Kidney tubule cell (primary cell): ENCODE measurements at regions not wholly inside any gene's neighbourhood (a gene's known extent, or its start where the extent isn't known, plus 50 kb on each side); places are given as distances from the start of the nearest gene placed in this dataset.
A peak's percentile ranks its signal among the peaks of the same experiment; 100 is the strongest.

Source experiments
- DNase-seq: peaks from one replicate; pipeline ENCODE4 v3.0.0-alpha.2; 2018; ENCODE audit warnings: low spot score

DNA sequence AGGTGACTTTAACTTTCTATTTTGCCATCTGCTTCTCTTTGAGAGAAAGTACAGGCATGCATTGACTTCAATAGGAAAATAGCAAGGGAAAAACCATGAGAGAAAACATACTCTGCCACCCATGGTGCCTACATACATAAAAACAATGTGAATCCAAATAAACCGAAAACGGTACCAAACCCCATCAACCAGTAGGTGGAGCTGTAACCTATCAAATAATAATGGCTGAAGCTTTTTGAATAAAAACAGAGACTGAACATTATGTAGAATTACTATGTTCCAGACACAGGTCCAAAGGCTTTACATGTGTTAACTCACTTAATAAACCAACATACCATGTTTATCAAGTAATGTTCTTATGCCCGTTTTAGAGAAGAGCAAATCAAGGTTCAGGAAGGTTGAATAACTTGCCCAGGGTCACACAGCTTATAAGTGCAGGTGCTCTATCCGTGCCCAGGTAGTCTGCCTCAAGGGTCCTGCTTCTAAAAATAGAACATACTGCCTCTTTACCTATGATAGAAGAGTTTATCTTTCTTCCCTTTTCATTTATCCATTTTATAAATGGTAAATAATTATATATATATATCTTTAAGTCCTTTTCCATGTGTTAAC, 293.9 kb upstream of the SYT4 start:
- DNase-seq = peak; percentile 58

- DNase-seq = no peak
Observed at GRCh38 chr18:43572163-43572562, 294.9 kb upstream of the SYT4 start.

- DNase-seq = no peak
Observed at GRCh38 chr18:43574974-43575373, 297.7 kb upstream of the SYT4 start.

GRCh38 chr18:43578211-43578610, 300.9 kb upstream of the SYT4 start:
- DNase-seq = no peak

DNA sequence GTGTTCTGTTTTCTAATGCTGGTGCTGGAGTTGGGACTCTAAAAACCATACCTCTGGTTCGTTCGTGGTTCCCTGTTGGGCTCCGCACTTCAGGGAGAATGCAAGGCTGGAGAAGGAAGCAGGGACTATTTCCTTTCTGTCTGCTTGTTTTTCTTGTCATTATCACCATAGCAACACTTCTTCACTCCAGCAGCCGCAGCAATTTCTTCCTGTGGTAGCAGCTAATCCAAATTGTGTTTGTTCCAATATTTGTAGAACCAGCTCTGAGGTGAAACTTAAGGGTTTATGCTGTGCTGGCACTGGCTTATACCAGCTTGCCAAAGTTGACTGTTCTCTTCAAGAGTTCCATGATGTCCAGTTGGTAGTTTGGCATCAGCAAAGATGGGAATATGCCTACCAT, 301.4 kb upstream of the SYT4 start:
- peak; percentile 26 for DNase-seq

- no peak for DNase-seq
Observed at GRCh38 chr18:43581936-43582519, 304.7 kb upstream of the SYT4 start.

- peak; percentile 60 for DNase-seq
Observed at GRCh38 chr18:43587538-43588153, 310.4 kb upstream of the SYT4 start.

DNA sequence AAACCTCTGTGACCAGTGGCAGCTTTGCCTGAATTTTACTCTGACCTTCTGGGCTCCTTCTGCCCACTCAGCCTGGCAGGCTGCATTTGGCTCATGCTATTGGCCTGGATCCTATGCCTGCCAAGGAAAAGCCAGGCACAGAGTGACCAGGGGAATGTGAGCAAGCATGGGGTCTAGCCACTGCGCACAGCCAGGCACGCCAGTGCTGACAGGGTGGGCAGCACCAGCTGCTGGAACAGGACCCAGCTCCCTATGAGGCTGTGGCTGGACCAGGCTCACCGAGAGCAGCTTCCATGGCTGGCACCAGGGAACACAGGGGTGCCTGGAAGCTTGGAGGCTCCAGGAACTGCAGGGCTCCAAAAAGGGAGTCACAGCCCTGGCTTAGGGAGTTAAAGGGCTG, 311.5 kb upstream of the SYT4 start:
- DNase-seq = no peak

DNA sequence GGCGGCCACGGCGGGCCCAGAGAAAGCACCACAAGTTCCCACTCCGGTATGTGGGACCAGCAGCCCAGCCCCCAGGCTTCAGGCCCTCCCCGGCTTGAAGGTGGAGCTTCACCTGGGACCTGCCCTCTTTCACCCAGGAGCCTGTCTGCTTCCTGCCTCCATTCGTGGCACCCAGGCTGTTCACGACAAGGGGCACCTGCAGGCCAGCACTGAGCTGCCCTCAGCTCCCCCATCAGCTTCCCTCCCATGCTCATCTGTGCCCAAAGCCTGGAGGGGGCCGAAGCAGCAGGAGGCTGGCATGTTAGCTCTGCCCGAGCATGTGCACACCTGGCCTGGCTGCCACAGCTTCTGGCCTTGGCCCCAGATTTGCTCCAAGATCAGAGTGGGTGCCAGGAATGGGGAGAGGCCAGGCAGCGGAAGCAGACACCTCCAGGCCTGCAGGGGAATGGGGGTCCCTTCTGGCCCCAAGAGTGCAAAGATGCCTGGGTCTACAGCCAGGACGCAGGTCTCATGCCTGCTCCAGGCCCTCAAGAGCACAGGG, 312.4 kb upstream of the SYT4 start:
- no peak for DNase-seq

GRCh38 chr18:43590182-43590903, 313.1 kb upstream of the SYT4 start:
- DNase-seq = peak; percentile 19

DNA sequence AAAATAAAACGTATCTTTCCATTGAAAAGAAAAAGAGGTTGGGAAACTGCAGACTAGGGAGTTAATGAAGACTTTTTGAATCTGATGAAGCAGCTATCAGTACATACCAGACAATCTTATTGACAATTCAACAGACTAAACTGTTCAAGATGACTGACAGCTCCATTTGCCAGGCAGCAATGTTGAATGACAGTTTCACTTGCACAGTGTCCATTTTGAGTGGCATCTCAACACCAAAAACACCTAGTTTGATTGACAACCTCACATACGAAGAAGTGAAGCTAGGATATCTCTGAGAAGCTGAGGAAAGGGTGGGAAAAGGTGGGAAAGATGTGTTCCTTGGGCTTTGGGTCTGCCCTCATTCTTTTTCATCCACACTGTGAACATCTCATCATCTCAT, 315.0 kb upstream of the SYT4 start:
- no peak for DNase-seq

DNA sequence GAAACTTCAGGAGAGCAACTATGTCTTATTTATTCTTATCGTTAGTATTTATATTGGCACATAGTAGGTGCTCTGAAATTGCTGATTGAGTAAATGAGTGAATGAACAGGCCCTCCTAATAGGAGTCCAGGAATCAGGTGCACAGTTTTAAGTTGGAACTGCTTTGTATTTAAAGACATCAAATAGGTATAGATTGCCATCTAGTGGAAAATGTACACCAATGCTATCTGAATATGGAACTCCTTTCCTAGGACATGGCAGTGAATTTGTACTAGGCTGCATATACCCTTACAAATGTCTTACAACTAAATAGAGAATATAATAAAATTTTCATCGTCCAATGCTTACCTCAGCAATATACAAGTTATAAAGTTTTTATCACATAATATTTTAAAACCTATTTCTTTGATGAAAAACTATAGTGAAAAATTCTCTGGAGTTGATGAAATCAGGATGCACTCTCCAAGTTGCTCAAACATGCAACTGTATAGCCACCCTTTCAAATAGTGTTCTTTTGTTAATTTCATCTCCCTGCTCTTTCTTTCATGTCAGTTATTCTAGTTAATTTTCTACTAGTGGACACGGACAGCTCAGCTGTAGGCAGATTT, 318.9 kb upstream of the SYT4 start:
- peak; percentile 43 for DNase-seq

- no peak for DNase-seq
Observed at GRCh38 chr18:43601432-43601831, 324.1 kb upstream of the SYT4 start.

DNA sequence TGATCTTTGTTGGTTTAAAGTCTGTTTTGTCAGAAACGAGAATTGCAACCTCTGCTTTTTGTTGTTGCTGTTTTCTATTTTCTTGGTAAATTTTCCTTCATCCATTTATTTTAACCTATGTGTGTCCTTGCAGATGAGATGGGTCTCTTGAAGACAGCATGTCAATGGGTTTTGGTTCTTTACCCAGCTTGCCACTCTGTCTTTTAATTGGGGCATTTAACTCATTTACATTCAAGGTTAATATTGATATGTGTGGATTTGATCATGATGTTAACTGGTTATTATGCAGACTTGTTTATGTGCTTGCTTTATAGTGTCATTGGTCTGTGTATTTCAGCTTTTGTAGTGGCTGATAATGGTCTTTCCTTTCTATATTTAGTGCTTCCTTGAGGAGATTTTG, 327.9 kb upstream of the SYT4 start:
- no peak for DNase-seq

- DNase-seq = no peak
Observed at GRCh38 chr18:43606795-43607194, 329.5 kb upstream of the SYT4 start.

DNA sequence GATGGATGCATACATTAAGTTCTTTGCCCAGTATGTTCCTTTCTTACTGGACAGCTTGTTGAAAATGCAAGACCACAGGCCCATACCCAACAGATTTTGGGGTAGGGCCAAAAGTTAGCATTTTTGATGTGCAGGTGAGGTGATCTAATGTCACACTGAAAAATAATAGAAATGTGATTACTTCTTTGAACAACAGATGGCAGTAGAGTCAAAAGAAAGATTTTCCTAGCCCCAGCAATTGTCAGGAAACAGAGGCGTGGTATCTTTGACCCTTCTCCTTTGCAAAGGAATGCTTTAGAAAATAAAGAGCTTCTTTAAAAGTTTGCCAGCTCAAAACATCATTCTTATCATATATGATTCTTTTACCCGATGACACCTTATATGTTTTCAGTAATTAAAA, 343.6 kb upstream of the SYT4 start:
- peak; percentile 48 for DNase-seq

GRCh38 chr18:43622024-43622423, 344.7 kb upstream of the SYT4 start:
- DNase-seq = no peak

DNA sequence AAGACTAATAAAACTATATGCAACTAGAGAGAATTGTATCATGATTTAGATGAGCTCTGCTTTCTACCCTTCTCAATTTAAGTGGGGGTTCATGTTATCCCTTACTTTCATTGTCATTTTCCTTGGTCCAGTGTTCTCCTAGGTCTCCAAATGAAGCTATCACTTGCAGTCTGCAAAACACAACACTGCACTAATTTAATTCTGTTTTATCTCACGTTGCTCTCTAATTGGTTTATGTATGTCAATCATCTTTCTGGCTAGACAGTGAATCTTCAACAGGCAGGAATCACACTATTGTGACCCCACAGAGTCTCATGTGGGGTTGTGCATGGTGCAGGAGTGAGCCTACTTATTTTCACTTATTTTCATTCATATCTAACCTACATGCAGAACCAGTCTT, 348.3 kb upstream of the SYT4 start:
- DNase-seq = no peak

GRCh38 chr18:43627848-43628530, 350.7 kb upstream of the SYT4 start:
- DNase-seq = peak; percentile 38

DNA sequence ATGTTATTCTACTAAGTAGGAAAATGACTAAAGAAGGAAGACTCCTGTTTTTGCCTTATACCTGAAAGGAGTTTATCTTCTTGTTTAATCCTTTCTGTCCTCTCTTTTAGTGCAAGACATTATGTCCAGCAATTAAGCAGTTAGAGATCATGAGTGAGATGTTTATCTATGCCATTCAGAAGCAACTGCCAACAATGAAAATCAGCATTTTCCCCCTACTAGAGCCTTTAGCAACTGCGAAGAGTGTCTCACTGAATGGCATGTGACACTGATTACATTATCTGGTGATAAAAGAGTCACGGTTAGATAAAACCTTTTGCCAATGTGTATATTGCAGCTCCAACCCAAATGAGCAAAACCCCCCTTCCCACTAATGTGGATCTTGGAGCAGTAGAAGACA, 357.7 kb upstream of the SYT4 start:
- DNase-seq = no peak

- no peak for DNase-seq
Observed at GRCh38 chr18:43635397-43635796, 358.1 kb upstream of the SYT4 start.
